ELR (cell line): ENCODE measurements at regions not wholly inside any gene's neighbourhood (a gene's known extent, or its start where the extent isn't known, plus 50 kb on each side); places are given as distances from the start of the nearest gene placed in this dataset.
A peak's percentile ranks its signal among the peaks of the same experiment; 100 is the strongest.

Source experiments
- DNase-seq: peaks from one replicate; pipeline ENCODE4 v3.0.0-alpha.2; 2015; ENCODE audit warnings: low read depth

DNA sequence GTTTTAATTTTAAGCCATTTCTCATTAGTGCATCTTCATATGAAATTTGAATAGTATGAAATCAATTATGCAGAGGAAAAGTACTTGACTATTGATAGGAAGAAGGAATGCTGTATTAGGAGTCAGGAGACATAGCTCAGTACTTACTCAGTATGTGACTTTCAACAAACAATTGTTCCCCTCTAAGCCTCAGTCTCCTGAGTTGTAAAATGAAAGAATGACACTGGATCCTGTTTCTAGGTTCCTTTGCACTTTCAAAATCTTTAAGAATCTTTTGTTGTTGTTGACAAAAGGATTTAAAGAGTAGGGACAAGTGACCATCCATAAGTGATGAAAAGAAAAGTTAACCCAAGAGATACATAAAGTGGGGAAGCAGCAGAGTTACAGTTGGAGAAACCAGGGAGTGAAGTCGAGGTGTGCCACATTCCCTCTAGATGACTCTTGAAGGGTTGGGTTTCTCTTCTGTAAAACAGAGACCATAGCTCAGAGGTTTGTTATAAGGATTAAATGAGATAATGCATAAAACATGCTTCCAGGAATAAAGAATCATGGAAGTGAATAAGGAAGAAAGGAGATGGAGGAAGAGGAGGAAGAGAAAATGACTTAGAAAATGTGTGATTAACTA lies 105.7 kb upstream of the KCNJ15 start:
- DNase-seq = peak; percentile 10

DNA sequence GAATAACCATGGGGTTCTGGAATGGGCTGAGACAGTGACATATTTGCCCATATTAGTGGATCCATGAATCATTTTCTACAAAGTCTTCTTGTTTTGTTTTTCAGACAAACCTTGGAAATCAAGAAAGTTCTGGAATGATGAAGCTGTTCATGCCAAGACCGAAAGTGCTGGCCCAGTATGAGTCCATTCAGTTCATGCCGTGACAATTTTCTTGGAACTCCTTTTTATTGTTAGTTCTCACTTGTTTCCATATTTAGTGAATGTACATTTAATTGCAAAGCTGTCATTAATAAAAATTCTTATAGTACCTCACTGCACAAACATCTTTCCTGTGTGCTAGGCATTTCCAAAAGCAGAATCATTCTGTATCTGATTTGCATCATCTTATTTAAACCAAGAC lies 100.6 kb upstream of the KCNJ15 start:
- no peak for DNase-seq

DNA sequence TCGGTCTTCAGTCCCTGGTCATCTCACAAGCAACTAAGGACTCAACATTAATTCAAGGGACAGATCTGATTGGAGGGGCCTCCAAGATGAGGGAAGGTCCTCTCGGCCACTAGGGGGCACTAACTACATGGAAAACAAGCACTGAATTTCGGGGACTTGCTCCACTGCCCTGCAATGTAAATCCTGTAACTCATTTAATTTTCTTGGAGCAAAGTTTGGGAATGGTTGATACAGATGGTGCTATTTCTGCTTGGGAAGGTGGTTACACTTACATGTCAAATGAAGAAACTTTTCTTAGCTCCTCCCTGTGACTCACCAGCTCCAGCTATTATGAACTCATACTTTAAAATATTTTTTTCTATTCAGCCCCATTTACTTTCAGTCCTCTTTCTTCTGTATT lies 97.4 kb upstream of the KCNJ15 start:
- DNase-seq = peak; percentile 76

DNA sequence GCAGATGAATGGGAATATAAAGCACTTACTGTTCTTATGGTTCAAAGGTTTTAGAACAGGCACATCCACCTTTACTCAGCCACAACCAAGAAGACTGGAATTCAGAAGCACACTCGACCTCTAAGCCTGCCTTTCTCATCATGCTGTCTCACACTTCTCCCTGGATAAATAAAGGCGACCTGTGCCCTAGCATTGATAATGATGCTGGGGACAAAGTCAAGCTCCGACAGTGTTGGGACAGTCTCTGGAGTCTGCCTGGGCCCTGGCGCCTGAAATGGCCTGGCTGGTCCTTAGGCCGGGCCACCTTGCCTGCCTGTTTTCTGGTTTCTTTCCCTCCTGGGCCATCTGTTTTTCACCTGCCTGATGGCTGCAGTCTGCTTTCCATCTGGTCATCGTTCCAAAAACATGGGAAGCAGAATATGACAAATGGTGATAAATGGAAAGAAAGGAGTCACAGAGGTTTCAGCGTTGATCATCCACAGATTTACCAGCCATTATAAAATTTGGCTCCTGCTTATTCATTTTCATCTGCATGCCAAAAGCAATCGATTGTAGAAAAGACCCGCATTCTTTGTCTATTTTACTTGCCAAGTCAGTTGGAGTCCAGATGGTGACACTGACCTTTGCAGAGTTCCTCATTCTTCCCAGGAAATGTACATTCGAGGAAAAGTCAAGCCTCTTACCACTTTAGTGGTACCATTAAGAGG lies 91.2 kb upstream of the KCNJ15 start:
- no peak for DNase-seq

DNA sequence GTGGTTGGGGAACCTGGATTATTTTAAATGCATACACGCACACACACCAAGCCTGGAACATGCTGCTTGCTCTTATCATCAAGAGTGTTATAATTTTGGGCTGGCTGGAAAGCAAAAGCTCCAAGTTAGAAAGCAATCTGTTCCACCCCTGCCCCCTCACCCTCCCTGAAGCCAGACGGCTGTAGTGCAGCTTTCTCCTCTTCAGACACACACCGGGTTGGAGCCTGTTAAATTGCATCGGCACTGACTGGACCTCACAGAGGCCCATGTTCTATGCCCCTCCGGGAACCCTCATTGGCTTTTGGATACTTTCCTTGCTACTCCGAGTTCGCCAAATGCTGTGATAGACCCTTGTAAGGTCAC lies 90.6 kb upstream of the KCNJ15 start:
- DNase-seq = no peak

DNA sequence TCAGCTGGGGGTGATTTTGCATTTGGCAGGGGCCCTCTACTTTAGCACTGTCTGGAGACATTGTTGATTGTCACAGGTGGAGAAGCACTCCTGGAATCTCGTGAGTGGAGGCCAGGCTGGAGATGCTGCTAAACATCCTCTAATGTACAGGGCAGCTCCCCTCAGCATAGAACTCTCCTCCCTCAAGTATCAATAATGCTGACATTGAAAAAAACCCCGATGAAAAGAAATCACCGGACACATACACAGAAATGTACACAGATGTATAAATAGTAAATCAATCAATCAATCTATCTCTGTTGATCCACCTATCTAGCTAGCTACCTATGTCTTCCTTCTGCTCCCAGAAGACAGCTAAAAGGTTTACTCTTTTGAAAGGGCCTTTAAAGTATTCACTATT lies 89.4 kb upstream of the KCNJ15 start:
- DNase-seq = no peak

DNA sequence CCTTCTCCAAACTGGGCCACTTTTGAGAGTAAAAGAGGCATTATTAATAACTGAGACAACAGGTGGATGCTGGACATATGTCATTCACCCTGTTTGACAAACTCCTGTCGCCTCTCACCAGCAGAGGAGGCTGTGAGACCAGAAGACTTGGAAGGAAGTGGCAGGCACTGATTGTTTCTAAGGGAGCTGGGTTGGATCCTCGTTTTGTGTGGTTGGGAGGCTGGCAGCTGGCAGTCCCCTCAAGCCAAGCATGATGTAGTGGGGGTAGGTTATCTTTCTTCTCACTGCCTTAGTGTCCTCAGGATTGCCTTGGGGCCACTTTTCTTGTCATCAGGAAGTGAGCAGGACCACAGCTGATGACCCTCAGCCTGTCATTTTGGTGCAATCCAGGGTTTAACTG lies 86.5 kb upstream of the KCNJ15 start:
- DNase-seq = peak; percentile 55

DNA sequence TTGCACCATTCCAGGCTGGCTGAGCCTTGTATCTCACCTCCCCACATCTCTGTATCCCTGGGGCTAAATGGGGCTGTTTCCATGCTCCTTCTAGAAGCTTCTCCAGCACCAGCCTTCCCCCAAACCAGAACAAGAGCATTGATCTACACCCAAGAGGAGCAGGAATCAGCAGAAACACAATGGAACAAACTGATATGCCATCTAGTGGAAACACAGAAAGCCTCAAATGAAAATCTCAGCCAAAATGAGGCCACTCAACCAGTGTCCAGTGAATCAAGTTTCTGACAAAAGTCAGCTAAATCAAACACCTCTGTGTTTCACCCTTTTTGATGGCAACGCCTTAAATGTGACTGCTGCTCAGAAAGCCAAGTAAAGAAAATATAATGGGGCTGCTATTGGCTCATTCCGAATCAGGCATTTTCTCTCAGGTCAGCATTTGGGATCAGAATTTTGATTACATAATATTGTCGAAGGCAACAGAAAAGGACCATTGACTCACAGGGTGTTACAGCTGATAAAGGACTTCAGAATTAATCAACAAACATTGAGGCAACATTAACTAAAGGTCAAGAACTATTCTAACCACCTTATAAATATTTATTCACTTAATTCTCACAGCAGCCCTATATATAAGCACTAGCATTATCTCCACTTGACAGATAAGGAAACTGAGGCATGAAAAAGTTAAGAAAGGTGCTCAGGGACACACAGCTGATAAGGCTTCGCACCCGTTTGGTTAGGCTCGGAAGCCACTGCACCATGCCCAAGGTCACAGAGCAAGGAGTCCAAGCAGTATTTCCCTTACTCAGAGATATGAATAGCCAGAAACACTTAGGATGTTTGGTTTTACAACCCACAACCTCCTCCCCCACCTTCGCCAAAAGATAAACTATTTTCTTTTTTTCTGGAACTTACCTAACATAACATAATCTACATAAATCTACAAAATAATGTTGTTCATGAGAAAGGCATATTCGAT lies 85.8 kb upstream of the KCNJ15 start:
- DNase-seq = peak; percentile 50

DNA sequence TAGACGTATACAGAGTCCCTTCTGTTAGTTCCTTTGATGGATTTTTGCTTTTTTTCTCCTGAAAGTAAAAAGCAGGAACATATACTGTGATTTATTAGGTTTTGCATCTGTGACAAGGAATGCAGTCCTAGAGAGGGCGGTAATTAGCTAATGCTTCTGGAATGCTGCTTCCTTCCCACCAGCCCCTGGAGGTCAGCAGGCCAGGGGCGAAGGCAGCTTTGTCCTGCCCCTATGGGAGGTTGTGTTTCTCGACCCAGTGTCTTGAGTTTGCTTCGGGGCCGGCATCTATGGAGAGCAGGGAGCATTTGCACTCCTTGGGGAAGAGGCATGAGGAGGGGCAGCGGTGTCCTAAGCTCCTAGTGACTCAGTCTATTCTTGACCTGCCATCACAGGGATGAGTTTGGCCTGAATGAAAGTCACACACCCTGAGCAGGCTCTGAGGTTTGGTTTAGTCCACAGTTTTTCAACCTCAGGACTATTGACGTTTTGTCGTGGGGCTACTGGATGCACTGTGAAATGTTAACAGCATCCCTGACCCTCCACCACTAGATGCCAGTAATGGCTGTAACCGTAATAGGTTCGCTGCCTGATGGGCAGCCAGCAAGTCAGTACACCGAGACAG lies 85.0 kb upstream of the KCNJ15 start:
- DNase-seq = peak; percentile 86

DNA sequence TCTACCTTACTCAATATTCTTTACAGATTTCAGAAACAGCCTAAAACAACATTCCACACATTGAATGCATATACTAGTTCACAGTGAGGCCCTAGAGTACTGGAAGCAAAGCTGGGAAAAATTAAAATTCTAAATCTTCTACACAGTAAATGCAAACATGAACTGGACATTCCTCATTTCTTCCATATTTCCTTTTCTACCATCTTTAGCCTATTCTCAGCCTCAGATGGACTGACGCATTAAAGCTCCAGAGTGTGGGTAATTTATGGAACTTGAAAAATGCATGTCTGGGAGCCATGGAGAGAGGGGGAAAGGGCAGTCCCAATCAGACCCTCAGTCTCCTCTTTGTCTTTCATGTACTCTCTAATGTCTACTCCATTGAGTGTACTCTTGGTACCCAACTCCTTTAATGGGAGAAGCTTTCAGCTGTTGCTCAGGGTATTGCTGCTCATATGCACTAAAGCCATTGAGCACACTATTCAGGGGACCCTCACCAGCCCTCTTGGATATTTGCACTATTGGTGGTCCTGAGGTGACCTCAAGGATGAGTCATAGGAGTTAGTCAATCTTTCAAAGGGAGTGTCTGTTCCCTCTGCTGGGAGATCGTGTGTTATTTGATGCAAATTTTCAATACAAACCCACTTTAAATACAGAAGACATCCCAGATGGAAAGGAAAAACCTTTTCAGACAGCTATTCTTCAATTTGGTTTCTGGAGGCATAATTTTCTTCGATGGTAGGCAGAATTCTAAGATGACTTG lies 83.3 kb upstream of the KCNJ15 start:
- peak; percentile 23 for DNase-seq

DNA sequence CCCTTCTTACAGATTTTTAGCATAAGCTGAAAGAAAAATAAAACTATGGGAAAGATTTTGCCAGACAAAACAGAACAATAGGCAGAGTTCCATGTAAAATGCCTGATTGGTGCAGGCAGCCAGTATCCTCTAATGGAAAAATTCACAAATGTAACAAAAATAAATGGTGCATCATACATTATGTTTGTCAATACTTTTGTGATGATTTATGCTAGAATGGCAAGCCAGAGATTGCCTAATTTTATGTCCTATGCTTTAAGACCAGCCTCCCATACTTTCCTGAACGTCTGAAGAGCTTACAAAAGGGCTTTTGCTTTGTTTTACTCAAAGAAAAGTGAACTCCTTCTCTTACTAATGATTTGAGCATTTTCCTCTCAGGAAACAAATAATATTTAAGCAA lies 81.5 kb upstream of the KCNJ15 start:
- DNase-seq = no peak

DNA sequence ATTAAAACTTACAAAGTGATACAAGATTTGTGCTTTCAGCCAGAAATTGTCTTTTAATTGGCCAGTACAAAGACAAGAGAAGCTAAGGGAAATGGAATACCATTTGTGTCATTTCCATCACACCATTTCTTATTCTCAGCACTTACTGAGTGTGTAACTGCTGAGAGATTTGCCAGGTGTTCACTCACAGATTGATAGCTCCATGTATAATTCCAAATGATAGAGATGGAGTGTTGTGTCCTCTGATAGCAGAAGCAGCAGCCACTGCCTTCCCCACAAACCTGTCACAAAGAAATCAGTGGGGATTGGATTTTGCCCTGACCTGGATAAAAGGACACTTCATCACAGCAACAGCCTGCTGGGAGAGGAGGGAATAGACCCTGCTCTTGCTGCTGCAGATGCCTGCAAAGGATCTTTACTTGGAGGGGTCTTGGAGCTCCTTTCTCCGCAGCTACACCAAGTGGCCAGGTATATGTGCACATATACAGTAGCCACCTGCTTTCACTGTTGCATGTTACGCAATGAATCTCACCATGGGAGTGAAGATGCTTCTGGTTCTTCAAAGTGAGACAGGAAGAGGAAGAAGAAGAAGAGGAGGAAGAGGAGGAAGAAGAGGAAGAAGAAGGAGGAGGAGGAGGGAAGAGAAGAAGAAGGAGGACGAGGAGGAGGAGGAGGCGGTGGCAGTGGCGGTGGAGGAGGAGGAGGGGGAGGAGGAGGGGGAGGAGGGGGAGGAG lies 78.7 kb upstream of the KCNJ15 start:
- no peak for DNase-seq

DNA sequence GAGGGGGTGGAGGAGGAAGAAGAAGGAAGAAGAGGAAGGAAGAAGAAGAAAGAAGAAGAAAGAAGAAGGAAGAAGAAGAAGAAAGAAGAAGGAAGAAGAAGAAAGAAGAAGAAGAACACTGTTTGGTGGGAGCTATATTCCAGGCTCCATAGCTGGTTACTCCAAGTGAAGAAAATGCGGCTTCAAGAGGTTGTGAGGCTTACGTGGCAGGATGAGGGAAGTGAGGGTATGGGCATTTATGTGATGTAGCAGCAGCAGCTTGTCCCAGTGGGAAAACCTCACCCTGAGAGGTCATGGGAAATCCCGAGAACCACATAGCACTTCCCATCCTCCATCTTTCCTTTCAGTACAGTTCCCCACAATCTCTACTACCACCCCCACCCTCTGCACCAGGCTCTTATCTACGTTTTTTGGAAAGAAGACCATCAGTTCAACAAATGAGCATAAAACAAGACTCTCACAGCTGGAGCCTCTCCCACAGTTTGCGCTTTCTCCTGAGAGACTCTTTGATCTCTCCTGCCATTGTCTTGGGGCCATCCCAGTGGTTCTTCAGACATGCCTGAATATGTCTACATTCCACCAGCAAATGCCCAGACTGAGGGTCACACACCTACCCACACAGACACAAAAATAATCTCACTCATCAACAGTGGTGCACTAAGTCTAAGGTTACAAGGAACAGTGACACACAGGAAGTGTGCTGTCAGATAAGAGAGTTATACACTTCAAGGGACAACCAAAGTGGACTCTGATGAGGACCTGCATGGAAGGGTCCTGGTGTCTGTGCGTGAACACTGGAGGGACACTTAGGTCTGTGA lies 77.9 kb upstream of the KCNJ15 start:
- no peak for DNase-seq

DNA sequence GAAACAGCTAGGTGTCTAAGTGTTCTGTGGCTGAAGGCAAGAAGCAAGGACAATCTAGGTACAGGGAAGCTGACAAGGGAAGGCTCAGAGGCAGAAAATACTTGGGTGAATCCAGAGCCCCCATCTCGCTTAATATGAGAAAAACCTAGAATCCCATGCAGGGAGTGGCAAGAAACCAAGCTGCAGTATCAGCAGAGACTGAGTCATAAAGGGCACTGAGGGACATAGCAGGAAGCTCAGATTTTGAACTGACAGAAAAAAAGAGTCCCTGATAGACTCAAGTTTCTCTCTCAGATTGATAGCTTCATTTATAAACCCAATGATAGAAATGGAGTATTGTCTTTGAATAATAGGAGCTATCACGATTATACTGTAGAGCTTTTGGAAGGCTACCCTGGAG lies 77.3 kb upstream of the KCNJ15 start:
- peak; percentile 11 for DNase-seq

DNA sequence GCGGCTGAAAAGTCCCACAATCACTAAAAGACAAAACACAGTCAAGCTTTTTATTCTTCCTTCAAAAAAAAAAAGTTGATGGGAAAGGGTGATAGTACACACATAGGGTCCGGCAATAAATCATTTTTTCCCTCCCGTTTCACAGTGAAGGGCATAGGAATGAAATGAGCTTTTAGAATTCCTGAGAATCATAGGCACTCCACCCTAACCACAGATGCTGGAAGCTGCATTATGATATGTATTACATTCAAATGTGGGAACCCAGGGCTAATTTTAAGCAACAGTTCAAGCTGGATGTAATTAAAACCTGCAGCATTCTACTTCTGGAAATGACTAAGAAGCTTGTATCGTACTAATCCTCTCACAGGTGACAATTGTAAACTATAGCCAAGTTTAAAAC lies 75.7 kb upstream of the KCNJ15 start:
- DNase-seq = peak; percentile 18

DNA sequence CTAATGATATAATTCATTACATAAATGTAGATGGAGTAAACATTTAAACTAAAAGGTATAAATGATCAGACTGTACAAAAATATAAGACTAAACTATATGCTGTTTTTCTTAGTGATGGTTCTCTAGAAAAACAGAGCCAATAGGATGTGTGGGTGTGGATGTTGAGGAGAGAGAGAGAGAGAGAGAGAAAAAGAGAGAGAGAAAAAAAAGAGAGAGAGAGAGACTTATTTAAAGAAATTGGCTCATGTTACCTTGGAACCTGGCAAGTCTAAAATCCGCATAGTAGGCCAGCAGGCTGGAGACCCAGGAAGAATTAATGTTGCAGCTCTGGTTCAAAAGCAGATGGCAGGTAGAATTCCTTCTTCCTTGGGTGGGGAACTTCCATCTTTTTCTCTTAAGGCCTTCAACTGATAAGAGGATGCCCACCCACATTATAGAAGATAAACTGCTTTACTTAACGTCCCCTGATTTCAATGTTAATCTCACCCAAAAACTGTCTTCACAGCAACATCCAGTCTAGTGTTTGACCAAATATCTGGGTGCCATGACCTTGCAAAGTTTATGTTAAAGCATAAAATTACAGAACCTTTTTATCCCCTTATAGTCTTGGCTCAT lies 74.3 kb upstream of the KCNJ15 start:
- DNase-seq = no peak

DNA sequence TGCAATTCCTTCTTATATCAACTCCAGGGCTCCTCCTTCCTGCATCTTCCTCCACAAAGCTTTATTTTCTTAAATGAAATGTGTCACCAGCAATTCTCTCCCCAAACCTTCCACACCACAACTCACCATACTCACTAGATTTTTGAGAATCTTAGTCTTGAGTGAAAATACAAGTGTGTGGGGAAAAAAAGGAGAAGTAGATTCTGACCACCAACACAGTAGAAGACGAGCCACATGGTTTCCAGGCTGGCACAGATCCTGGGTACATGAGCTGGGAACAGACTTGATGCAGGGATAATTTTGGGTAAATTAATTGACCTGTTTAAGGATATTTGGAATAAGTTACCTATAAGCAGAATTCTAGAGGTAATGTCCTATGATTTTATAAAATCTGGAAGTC lies 72.8 kb upstream of the KCNJ15 start:
- DNase-seq = no peak

DNA sequence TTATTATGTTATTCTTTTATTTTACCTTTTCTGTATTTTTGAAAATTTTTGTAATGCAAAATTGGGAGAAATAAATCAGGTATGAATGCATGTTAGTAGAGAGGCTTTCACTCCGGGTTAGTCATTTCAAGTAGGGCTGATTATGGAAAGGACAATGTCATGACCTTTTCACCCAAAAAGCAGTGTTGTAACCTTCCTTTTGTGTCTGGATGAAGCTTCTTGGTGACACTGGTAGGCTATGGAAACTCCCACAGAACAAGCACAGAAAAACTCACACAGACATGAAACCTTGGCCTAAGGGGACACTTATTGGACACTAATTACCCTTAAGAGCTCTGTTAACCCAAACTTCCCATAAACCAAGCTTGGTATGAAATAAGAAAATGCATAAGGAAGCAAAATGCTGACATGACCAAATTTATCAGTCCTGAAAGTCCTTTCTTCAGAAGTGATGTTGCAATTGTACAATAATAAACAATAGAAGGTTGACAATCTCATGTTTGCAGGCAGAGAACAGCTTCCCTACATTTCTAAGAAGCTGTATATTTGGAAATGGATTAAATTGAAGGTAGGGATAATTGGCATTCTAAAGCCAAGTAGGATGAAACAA lies 70.0 kb upstream of the KCNJ15 start:
- no peak for DNase-seq

DNA sequence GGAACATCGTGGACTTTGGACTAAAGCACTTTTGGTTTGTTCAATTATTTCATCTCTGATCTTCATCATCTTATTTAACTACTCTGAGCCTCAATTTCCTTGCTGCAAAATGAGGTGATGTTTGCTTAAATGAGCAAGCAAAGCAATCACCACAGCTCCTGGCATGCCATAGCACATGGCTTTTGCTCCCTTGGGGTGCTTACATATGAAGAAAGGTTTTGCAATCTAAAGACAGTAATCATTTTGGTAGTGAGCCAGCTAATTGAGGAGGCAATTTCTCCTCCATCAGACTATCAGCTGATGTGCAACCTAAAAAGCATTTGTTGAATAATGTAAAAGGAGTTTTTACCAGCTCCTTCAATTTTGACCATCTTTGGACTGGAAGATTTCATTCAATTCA lies 68.8 kb upstream of the KCNJ15 start:
- DNase-seq = no peak
